Inflammatory macrophage treated with lipopolysaccharide for 4 hours (primary cell): ENCODE measurements at regions not wholly inside any gene's neighbourhood (a gene's known extent, or its start where the extent isn't known, plus 50 kb on each side); places are given as distances from the start of the nearest gene placed in this dataset.
"Not testable (repeated sequence)": the region's sequence is repeated elsewhere in the genome, so short reads cannot be mapped to it uniquely, and the experiment has no call there.

Experiments used
- DNase-seq: peaks from one replicate; pipeline ENCODE4 v3.0.0-alpha.2; 2020

DNA sequence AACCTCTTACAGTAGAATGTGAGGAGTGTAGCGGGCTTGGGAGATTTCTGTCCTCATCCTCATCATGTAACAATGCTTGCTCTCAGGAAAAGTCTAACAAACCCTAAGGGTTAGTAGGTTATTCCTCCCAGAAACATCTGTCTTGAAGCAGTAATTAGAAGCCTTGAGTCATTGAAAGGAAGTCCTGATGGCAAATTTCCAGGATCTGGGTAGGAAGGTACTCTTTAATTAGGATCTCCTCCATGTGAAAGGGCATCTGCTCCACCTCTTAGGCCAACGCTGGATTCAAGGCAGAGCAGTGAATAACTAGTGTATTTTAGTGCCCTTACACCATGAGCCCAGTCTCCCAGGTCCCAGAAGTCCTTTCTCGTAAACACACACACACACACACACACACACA lies 106.6 kb upstream of the BARHL2 start:
- DNase-seq = no peak

DNA sequence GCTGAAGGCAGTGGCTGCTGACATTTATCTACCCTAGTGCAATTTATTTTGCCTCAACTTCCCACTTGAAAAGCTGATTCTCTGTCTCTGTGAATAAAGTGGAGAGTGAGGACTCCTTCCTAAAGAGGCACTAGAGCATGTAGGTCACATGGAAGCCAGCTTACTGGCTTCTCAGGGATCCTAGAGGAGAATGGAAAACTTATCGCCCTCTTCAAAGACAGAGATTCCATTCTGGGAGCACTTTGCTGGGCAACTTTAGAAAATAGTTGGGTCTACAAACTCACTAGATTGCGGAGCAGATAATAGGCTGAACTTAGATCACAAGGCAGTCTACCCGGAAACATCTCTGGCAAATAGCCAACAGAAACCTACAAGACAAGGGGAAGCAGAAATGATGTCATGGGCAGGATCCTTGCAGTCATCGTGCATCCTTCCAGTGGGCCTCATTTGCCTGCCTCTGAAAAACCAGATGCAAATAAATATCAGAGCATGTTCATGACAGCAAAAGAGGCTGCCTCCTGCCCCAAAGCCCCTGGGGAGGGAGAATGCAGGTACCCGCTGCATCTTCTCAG lies 104.8 kb upstream of the BARHL2 start:
- DNase-seq = no peak

DNA sequence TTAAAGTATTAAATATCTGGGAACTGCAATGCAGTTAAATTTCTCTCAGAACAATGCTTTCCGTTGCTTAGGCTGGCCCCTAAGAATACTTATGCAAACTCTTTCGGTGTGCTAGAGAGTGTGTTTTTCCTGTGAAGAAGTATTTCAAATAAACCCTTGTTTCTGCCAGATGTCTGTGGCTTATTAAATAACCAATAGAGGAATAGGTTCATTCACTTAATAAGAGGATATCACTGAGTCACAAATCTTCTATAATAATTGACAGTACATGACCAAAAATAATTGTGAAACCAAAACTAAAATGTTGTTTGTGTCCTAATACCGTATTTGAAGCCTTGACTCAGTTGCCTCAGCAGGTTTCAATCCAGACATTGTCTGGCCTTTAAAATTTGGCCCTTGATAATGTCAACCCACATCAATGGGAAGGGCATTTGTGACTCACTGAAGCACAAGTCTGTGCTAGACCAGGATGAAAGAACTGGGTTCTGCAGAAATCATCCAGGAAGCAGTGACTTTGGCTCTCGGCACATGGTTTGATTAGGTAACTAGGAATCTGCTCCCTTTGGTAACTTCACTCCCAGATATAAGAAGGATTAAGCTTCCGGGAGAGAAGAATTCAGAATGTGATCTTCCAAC lies 104.2 kb upstream of the BARHL2 start:
- DNase-seq = no peak

DNA sequence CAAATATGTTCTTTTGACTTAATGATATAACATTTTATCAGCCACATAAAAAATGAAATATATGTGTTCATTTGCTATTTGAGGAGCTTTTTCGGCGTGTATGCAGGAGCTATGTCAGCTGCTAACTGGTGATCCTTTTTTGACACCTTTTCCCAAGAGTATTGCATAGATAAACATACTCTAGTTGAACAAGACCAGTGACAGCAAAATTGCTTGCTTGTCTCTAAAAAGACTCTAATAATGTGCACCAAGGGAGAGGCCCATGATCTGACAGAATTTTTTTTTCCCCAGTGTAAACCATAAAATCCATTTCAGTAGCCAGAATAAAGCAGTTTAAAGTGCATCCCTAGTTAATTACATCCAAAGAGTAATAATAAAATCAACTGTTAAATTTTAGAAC lies 103.6 kb upstream of the BARHL2 start:
- DNase-seq = no peak

DNA sequence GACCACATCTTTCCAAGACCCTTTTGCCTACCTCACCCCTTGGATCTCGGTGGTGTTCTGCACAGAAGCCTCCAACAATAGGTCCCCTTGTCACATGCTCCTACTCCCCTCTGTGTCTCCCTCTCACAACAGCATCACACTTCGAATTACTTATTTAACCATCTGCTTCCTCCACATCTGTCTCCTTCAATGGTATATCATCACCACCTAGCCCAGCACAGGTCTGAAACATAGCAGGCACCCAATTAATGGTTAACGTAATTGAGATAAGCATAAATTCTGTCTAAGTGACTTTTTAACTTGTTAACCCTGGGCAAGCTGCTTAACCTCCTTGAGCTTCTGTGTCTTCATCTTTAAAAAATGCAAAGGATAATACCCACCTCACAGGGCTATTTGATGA lies 100.3 kb upstream of the BARHL2 start:
- DNase-seq = no peak

DNA sequence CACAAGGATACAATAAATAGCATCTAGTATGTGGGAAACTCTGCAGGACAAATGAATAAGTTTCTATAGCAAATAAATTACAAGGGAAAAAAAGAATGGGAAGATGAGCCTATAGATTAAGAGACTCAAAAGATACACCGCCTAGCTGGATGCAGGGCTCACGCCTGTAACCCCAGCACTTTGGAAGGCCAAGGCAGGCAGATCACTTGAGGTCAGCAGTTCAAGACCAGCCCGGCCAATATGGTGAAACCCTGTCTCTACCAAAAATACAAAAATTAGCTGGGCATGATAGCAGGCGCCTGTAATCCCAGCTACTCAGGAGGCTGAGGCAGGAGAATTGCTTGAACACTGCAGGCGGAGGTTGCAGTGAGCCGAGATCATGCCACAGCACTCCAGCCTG lies 95.1 kb upstream of the BARHL2 start:
- not testable (repeated sequence) for DNase-seq

DNA sequence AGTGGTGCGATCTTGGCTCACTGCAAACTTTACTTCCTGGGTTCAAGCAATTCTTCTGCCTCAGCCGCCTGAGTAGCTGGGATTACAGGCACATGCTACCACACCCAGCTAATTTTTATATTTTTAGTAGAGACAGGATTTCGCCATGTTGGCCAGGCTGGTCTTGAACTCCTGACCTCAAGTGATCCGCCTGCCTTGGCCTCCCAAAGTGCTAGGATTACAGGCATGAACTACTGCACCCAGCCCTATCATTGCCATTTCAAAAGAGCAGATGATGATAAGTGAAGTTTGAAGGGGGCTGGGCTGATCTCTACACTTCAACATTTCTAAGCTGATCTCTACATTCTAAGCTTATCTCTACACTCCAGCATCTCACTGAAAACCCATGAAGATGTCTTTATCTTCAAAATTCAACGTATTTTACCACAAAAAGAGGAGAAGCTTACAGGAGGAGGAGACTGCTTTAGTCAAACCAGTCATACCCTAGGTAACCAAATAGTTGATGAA lies 94.4 kb upstream of the BARHL2 start:
- not testable (repeated sequence) for DNase-seq

DNA sequence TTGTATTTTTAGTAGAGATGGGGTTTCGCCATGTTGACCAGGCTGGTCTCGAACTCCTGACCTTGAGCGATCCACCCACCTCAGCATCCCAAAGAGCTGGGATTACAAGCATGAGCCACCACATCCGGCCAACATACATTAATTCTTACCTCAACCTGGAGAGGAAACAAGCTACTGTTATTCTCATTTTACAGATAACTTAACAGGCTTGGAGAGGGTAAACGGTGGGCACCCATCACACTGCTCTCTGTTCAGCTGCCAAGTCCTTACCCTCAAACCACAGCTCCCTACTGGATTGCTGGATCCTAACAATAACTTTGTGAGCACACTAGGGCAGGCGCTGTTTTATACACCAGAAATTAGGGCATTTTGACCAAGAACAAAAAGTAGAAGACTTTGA lies 93.6 kb upstream of the BARHL2 start:
- DNase-seq = no peak

DNA sequence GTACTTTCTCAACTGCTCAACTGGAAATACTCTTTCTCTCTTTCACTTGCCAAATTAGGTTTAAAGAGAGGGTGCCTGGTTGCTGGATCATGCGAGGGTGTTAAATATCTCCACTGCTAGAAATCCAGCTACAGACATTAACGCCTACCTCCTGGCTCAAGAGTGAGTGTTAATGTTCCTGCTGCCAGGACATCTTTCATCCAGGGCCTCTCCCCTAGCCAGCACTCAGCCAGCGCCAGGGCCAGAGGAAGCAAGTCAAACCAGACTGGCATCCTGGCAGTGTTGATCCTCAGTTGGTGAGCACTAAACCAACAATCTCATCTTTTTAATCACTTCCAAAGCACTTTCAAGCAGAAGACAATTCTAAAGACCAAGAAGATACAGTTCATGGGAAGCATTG lies 92.9 kb upstream of the BARHL2 start:
- DNase-seq = no peak

DNA sequence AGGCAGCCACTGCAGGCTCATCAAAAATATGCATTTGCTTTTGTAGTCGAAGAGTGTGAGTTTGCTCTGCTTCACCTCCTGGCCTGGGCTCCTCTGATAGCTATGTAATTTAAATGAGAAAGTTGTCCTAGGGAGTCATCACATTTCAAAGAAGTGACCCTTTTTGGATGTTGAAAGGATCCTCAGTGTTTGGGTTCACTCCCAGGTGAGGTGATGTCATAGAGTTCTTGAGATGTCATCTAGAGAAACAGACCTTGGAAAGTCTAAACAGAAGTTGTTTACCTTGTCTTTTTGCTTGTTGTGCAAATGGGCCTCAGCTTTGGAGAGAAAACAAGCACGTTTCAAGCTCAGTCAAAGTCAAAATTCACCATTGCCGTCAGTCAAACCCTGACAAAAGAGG lies 92.0 kb upstream of the BARHL2 start:
- no peak for DNase-seq

DNA sequence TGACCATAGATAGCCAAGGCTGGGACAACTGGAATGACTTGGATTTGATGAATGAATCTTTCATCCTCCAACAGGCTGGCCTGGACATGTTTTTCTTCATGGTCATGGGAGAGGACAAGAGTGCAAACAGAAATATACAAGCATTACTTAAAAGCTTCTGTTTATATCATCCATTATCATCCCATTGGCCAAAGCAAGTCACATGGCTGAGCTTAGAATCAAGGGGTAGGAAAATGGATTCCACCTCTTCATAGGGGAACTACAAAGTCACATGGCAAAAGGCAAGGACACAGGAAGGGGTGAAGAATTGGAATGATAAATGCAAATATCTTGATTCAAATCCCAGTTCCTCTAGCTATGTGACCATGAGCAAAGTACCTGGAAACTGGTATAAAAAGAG lies 90.2 kb upstream of the BARHL2 start:
- DNase-seq = no peak

DNA sequence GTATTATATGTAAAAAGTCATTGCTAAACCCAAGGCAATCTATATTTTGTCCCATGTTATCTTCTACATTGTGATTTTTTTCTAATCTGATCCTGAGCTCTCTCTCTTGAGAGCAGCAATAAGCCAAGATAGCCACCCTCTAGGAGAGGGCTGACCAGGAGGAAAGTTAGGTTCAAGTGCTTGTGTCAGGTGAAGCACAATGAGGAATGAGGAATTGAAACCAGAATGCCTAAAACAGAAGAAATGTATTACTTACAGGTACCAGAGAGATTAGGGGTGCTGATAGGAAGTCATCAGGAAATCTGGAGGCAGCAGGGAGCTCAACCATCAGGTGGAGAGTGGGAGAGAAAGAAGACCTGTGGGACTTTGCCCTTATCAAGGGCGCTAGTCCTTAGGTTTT lies 85.5 kb upstream of the BARHL2 start:
- no peak for DNase-seq

DNA sequence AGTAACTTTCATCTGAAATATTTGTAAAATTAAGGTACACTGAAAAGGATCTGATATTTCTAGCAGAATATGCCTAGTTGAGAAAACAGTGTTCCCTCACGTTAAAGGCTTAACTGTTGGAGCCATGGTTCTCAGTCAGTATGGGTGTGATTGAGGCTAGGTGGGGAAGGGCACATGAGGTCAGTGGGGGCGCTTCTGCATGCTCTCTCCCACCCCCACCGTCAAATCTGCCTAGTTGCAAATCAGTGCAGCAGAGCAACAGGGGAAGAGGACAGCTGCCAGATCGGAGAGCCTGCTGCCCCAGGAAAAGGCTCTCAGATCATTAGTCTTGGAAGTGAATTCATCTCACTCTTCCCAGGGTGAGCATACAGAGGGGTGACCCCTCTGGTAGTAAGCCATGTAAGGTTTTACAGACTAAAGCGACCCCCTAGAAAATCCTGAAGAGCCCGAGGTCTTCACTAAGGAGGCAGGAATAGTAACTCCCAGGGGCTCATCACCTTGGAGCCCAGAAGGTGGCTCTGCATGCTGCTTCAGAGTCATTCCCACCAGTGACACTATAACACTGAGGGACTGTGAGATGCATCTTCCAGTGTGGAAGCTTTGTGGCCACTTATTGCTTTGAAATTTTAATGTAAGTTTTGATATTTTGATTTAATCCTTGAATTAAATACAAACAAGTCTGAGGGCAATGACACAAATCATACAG lies 83.1 kb upstream of the BARHL2 start:
- no peak for DNase-seq

DNA sequence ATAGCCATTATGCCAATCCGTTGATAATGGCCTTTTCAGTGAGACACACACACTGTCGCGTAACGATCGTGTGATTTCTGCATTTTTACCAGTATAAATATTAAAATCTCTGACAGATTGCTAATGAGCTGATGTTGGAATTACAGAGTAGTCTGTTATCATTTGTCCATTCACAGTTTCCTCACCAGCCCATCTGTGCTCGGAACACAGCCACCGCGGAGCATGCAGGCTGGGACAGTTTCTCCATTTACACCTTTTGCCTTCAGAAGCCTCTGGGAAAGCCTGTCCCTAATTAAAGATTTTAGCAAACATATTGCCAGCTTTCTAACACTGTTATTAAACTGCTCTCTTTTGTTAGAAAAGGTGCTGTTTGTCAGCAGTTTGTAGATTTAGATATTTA lies 82.2 kb upstream of the BARHL2 start:
- no peak for DNase-seq

DNA sequence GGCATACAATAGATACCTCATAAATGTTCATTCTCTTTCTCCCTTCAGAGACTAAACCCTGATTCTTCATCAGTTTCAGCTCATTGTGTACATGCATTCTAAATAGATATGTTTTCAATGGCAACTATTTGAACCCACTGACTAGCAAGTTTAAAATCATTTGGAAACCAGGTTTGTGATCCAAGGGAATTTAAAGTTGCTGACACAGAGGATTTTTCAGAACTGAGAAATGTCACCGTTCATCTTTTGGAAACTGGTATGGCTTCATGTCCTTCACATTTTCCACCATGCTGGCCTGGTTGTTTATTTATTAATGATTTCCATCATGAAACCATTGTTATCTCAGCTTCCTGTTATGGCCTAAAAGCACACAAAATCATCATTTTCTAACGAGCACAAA lies 81.8 kb upstream of the BARHL2 start:
- no peak for DNase-seq

DNA sequence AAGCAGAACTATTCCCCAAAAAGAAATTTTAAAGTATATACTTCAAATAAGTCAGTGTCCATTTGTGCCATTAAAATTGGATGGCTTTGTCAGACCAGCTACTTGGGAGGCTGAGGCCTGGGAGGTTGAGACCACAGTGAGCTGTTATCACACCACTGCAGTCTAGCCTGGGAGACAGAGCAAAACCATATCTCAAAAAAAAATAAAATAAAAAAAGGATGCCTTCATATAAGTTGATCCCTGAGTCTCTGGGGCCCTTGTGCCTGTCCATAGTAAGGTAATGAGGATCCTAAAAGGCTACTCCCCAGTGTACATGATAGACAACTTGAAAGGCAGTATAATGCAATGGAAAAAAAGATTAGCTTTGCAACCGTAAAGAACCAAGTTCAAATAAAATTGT lies 81.2 kb upstream of the BARHL2 start:
- DNase-seq = no peak

DNA sequence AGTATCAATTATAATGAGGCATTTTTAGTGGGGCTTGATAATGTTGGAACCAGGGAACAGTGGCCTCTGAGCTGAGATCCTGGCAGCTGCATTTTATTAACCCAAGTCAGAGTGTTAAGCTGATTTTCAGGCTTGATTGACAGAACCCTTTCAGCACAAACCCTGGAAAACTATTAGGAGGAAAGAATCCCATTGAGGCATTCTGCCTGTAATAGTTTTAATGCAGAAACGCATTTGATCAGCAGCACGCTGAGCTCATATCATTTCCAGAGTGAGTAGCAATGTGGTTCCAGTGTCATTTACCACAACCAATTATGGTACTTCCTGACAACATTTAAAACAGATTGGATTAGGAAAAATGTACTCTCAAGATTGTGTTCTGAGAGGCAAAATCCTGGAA lies 78.3 kb upstream of the BARHL2 start:
- DNase-seq = no peak

DNA sequence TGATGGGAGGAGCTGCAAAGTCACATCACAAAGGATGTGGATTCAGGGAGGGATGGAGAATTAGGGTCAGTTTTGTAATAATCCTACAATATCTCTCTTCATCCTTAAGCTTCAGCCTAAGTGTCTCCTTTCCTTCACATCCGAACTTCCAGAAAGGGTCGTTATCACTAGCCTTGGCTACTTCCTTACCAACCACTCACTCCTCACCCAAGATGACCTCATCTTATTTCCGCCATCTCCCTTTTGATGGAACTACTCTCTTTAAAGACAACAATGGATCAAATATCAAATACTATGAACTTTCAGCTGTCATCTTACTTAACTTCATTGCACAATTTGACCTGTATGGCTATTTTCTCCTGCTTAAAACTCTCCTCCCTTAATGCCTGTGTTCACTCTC lies 69.6 kb upstream of the BARHL2 start:
- DNase-seq = no peak

DNA sequence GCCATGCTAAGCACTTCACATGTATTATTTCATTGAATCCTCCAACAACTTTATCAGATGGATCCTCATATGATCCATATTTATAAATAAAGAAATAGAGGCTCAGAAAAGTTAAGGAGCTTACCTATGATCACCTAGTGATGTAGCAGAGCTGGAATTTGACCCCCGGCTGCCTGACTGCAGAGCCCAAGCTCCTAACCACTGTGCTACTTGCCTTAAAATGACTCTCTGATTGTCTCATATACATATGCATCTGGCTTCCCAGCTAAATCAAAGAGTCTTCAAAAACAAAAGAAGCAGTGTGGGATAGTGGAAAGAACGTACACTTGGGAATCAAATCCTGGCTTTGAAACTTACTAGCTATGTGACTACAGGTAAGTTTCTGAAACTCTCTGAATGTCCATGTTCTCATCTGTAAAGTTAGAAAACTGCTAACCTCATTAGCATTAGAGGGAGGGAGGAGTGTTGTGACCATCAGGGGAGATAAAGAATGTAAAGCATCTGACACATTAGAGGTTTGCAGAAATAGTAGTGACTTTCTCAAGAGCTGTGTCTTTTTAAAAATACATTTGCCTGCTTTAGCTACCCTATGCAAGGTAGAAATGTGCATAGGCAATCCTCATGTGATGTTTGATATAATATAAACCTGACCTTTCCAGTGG lies 67.2 kb upstream of the BARHL2 start:
- no peak for DNase-seq

DNA sequence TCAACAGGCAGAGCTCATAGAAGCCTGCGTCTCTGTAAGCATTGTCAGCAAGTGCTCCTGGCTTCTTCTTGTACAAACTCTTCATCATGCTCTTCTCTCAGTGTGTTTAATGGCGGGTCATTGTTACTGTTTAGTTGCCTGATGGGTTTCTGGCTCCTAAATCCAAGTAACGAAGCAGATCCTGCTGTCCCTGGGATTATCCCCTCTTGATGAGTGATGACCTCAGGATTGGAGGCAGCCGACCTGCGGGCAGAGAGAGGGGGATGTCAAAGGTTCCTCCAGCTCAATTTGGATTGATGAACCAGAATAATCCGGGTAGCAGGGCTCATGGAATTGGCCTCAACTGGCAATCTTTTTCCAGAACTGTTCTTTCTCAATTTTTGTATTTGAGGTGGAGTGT lies 66.1 kb upstream of the BARHL2 start:
- no peak for DNase-seq

DNA sequence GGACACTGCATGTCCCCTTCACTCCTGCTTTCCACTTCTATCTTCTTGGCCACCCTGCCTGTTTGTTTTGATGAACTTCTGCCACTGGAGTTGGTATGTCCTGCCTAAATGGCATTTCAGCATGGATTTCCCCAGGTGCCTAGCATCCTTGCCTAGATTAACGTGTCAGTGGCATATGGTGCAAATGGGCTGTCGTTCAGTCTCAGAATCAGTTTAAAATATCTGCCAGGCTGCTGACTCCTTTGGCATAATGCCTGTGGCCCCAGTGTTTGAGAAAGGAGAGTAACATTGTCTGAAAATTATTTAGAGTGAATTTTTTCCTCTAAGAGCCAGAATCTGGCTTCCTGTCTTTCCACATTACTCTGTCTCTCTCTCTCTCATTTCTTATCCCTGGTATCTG lies 64.9 kb upstream of the BARHL2 start:
- no peak for DNase-seq

DNA sequence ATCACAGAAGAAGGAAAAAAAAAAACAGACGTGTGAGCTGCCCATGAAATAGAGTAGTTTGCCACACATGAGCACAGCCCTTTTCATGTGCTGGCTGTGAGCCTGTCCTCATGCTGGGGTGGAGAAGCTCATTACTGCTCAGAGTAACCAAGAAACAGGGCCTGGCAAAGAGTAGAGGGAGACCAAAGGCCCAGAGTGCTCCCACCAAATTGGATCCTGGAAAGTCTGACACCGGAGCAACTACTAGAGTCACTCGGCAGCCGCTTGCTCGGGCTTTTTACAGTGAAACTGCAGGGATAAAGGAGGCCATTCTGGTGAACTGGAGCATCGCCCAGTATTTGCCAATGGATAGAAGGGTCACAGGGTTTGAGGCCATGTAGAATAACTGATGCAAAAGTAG lies 64.4 kb upstream of the BARHL2 start:
- DNase-seq = no peak

DNA sequence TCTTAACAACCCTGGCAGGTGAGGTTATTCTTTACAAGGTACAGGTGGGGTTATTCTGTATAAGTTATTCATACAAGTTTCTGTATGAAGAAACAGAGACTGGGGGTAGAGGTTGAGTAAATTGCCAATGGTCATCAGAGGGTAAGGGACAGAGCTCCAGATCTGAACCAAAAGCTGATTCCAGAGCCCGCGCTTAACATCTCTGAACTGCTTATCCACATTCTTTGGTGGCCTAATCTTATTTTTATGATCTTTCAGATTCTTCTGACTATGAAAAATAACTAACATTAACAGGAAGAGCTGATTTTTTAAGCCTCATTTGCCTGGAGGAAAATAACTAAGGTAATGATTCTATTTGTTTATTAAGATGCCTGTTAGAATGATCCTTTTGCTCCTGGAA lies 63.9 kb upstream of the BARHL2 start:
- no peak for DNase-seq

DNA sequence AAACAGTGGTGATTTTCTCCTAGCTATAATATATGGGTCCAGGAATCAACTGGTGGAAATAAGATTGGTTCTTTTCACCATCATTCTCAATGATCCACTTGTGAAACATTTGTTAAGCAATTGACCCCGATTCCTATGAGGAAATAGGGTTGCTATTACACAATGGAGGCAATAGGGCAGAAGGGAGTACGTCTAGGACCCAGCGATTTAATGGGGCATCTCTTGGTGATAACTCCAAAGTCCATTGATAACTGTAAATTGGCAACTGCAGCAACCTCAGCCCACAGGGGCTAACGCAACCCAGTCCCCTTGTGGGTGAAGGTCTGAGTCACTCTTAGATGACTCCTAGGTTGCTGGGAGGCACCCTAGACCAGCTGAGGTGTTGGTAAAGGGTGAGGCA lies 62.5 kb upstream of the BARHL2 start:
- no peak for DNase-seq
